ENCODE measurements at regions not wholly inside any gene's neighbourhood (a gene's known extent, or its start where the extent isn't known, plus 50 kb on each side); places are given as distances from the start of the nearest gene placed in this dataset.

DNA sequence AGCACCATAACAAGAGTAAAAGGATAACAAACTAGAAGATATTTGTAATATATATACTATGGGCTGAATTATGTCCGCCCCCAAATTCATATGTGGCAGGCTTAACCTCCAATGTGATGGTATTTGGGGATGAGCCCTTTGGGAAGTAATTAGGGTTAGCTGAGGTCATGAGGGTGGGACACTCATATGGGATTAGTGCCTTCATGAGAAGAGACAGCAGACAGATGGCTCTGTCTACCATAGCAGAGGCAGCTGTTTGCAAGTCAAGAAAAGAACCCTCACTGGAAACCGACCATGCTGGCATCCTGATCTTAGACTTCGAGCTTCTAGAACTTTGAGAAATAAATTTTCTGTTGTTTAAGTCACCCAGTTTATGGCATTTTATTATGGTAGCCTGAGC is 303.6 kb downstream of the LMO4 start:
- TF ChIP-seq, protein P1, sequence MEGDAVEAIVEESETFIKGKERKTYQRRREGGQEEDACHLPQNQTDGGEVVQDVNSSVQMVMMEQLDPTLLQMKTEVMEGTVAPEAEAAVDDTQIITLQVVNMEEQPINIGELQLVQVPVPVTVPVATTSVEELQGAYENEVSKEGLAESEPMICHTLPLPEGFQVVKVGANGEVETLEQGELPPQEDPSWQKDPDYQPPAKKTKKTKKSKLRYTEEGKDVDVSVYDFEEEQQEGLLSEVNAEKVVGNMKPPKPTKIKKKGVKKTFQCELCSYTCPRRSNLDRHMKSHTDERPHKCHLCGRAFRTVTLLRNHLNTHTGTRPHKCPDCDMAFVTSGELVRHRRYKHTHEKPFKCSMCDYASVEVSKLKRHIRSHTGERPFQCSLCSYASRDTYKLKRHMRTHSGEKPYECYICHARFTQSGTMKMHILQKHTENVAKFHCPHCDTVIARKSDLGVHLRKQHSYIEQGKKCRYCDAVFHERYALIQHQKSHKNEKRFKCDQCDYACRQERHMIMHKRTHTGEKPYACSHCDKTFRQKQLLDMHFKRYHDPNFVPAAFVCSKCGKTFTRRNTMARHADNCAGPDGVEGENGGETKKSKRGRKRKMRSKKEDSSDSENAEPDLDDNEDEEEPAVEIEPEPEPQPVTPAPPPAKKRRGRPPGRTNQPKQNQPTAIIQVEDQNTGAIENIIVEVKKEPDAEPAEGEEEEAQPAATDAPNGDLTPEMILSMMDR (conservative IDR thresholded peaks at IDR 0.05): no peak
- TF ChIP-seq ZFX (IDR thresholded peaks at IDR 0.05): no peak

Data from C4-2B (cell line).